ENCODE measurements at regions not wholly inside any gene's neighbourhood (a gene's known extent, or its start where the extent isn't known, plus 50 kb on each side); places are given as distances from the start of the nearest gene placed in this dataset.

DNA sequence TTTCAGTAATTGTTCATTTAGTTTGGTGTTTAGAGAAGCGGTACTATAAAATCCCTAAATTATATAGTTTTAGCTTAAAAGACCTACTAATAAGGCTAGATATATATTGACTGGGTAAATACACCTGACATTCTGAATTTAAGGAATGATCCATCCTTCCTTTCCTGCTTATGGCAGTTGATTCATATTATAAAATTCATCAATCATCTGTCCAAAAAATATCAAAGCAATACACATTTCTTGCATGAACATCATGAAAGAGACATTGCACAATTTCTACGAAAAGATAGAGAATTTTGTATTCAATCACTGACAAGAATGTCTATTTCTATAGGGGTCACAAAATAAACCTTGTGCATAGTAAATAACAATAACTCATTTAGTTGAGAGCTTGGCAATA is 514.9 kb downstream of the SLITRK6 start:
- H3K4me3 ChIP-seq (ENCODE audit: low read depth in 1 of 2, low read length in 2 of 2) = no peak overlapping the region
- H3K9me3 ChIP-seq (ENCODE audit: control insufficient read depth in 1 of 2, low read length in 2 of 2) = peaks cover 0 to 2% of the 10 kb centered on the region in 2 donors
- H3K4me1 ChIP-seq (ENCODE audit: control insufficient read depth in 1 of 2, insufficient read depth in 2 of 2, low read length in 2 of 2) = no peaks in the 10 kb centered on the region
- no peaks in the 10 kb centered on the region for H3K36me3 ChIP-seq (ENCODE audit: control insufficient read depth in 1 of 2, insufficient read depth in 2 of 2, low read length in 2 of 2)
- H3K27me3 ChIP-seq (ENCODE audit: control insufficient read depth in 1 of 2, insufficient read depth in 2 of 2, low read length in 2 of 2) = no peaks in the 10 kb centered on the region
- no peak overlapping the region for H3K9ac ChIP-seq (ENCODE audit: low read depth in 1 of 2, low read length in 2 of 2)
- no peak overlapping the region for H3K27ac ChIP-seq (ENCODE audit: low read depth, low read length)

DNA sequence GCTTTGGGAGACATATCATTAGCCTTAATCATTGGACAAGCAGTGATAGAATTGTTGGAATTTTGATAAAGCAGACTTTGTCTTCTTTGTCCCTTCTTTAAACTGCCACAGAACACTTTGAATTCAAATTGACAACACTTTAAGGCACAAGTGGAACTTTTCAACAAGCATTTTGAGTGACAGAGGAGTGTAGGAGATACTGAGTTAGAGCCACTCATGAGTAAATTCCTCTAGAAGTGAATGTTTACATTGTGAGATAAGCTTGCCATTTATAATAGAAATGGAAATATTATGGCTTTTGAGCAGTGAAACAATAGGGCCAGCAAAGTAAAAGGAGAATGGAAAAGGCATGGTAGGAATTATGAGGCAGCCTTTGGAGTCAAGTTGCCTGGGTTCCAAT is 515.8 kb downstream of the SLITRK6 start:
- Histone ChIP-seq H3K36me3 (ENCODE audit: control insufficient read depth in 1 of 2, insufficient read depth in 2 of 2, low read length in 2 of 2) (no peaks in the 10 kb centered on the region), H3K4me1 (ENCODE audit: control insufficient read depth in 1 of 2, insufficient read depth in 2 of 2, low read length in 2 of 2) (no peaks in the 10 kb centered on the region), H3K27ac (ENCODE audit: low read depth, low read length) (no peak overlapping the region)

DNA sequence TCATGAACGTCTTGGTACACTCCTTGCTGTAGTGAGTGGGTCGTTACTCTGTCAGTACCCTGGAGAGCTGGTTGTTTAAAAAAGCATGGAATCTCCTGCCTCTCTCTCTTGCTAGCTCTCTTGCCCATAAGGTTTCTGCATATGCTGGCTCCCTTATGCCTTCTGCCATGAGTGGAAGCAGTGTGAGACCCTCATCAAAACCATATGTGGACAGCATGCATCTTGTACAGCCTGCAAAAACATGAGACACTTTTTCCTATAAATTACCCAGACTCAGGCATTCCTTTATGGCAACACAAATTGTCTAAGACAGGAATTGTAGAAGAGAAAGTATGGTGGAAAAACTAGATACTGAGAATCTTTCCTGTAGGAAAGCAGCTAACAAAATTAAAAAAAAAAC is 516.3 kb downstream of the SLITRK6 start:
- no peak overlapping the region for H3K4me3 ChIP-seq (ENCODE audit: low read depth in 1 of 2, low read length in 2 of 2)
- no peak overlapping the region for H3K27ac ChIP-seq (ENCODE audit: low read depth, low read length)
- H3K9ac ChIP-seq (ENCODE audit: low read depth in 1 of 2, low read length in 2 of 2) = no peak overlapping the region
- H3K9me3 ChIP-seq (ENCODE audit: control insufficient read depth in 1 of 2, low read length in 2 of 2) = peaks cover 0 to 2% of the 10 kb centered on the region in 2 donors
- no peaks in the 10 kb centered on the region for H3K36me3 ChIP-seq (ENCODE audit: control insufficient read depth in 1 of 2, insufficient read depth in 2 of 2, low read length in 2 of 2)
- no peaks in the 10 kb centered on the region for H3K27me3 ChIP-seq (ENCODE audit: control insufficient read depth in 1 of 2, insufficient read depth in 2 of 2, low read length in 2 of 2)
- H3K4me1 ChIP-seq (ENCODE audit: control insufficient read depth in 1 of 2, insufficient read depth in 2 of 2, low read length in 2 of 2) = no peaks in the 10 kb centered on the region

More for the DNA sequence above, 515.8 kb downstream of the SLITRK6 start:
- Histone ChIP-seq H3K4me3 (ENCODE audit: low read depth in 1 of 2, low read length in 2 of 2) (no peak overlapping the region), H3K27me3 (ENCODE audit: control insufficient read depth in 1 of 2, insufficient read depth in 2 of 2, low read length in 2 of 2) (no peaks in the 10 kb centered on the region), H3K9me3 (ENCODE audit: control insufficient read depth in 1 of 2, low read length in 2 of 2) (peaks cover 0 to 2% of the 10 kb centered on the region in 2 donors), H3K9ac (ENCODE audit: low read depth in 1 of 2, low read length in 2 of 2) (no peak overlapping the region)

DNA sequence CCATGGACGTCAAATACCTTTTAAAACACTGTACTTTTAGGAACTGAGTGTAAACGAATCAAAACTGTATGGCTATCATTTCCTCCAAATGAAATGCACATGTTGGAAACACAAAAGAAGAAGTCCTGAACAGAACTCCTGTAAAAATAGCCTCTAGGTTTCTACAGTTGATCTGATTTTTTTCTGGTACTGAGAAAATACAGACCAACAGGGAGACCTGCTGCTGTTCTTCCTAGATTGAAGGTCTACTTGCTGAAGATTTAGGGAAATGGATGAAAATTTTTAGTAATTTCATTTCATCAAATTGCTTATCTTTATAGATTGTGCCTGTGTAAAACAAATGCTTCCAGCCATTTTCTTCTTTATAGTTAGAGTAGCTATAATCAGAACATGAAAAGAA is 520.4 kb downstream of the SLITRK6 start:
- Histone ChIP-seq H3K9ac (ENCODE audit: low read depth in 1 of 2, low read length in 2 of 2) (no peak overlapping the region), H3K27ac (ENCODE audit: low read depth, low read length) (no peak overlapping the region), H3K4me3 (ENCODE audit: low read depth in 1 of 2, low read length in 2 of 2) (no peak overlapping the region), H3K4me1 (ENCODE audit: control insufficient read depth in 1 of 2, insufficient read depth in 2 of 2, low read length in 2 of 2) (no peaks in the 10 kb centered on the region), H3K9me3 (ENCODE audit: control insufficient read depth in 1 of 2, low read length in 2 of 2) (peaks cover 0 to 3% of the 10 kb centered on the region in 2 donors), H3K36me3 (ENCODE audit: control insufficient read depth in 1 of 2, insufficient read depth in 2 of 2, low read length in 2 of 2) (no peaks in the 10 kb centered on the region), H3K27me3 (ENCODE audit: control insufficient read depth in 1 of 2, insufficient read depth in 2 of 2, low read length in 2 of 2) (no peaks in the 10 kb centered on the region)

DNA sequence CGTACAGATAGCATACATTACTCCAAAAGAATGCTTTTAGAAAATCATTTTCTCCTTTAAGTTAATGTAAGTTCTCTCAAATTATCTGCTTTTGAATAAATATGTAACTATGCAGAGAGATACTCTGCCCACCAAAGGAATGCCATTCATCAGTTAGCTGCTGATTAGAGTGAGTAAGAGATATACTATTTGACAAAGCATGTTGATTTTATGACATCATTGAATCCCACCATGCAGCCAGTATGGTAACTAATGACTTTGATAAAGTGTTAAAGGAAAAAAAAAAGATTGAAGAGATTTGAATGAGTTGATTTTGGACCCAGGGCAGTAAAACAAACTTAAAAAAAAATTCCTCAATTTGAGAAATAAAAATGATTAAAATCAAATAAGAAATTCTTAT is 521.5 kb downstream of the SLITRK6 start:
- H3K27me3 ChIP-seq (ENCODE audit: control insufficient read depth in 1 of 2, insufficient read depth in 2 of 2, low read length in 2 of 2) = no peaks in the 10 kb centered on the region
- peaks cover 0 to 3% of the 10 kb centered on the region in 2 donors for H3K9me3 ChIP-seq (ENCODE audit: control insufficient read depth in 1 of 2, low read length in 2 of 2)
- no peaks in the 10 kb centered on the region for H3K36me3 ChIP-seq (ENCODE audit: control insufficient read depth in 1 of 2, insufficient read depth in 2 of 2, low read length in 2 of 2)
- no peak overlapping the region for H3K4me3 ChIP-seq (ENCODE audit: low read depth in 1 of 2, low read length in 2 of 2)
- no peaks in the 10 kb centered on the region for H3K4me1 ChIP-seq (ENCODE audit: control insufficient read depth in 1 of 2, insufficient read depth in 2 of 2, low read length in 2 of 2)
- no peak overlapping the region for H3K9ac ChIP-seq (ENCODE audit: low read depth in 1 of 2, low read length in 2 of 2)
- H3K27ac ChIP-seq (ENCODE audit: low read depth, low read length) = no peak overlapping the region

DNA sequence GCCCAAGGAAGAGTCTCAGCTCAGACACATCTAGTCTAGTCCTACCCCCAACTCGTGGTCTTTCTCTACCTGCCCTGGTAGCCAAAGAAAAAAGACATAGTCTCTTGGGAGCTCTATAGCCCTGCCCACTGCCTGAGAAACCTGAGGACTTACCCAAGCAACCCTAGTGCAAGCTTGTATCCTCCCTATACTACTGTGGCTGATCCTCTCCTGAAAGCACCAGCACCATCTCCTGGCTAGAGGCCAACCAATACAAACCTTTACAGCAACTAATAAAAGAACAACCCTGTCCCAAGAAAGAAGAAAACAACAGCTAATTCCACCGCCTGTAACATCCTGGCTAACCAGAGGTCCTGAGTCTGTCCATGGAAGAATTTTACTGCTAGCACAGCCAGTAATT is 532.4 kb downstream of the SLITRK6 start:
- Histone ChIP-seq H3K4me1 (ENCODE audit: control insufficient read depth in 1 of 2, insufficient read depth in 2 of 2, low read length in 2 of 2) (no peaks in the 10 kb centered on the region), H3K9ac (ENCODE audit: low read depth in 1 of 2, low read length in 2 of 2) (no peak overlapping the region), H3K27me3 (ENCODE audit: control insufficient read depth in 1 of 2, insufficient read depth in 2 of 2, low read length in 2 of 2) (no peaks in the 10 kb centered on the region), H3K27ac (ENCODE audit: low read depth, low read length) (no peak overlapping the region), H3K36me3 (ENCODE audit: control insufficient read depth in 1 of 2, insufficient read depth in 2 of 2, low read length in 2 of 2) (no peaks in the 10 kb centered on the region), H3K4me3 (ENCODE audit: low read depth in 1 of 2, low read length in 2 of 2) (no peak overlapping the region), H3K9me3 (ENCODE audit: control insufficient read depth in 1 of 2, low read length in 2 of 2) (no peaks in the 10 kb centered on the region)

DNA sequence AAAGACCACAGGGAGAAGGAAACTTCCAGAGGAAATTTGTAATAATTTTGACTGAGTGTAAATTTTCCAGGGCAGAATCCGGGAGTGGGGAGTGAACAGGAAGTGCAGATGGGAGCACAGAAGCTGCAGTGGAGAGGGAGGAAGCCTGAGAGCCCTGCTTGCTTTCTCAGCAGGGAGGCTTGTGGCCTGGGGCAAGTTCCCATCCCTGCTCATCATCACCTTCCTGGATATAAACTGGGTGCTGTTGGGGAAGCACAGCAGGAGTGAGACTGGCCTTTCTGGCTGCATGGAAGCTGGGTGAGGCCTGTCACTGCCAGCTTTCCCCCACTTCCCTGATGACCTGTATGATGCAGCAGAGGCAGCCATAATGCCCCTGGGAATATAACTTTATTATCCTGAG is 532.9 kb downstream of the SLITRK6 start:
- Histone ChIP-seq H3K36me3 (ENCODE audit: control insufficient read depth in 1 of 2, insufficient read depth in 2 of 2, low read length in 2 of 2) (no peaks in the 10 kb centered on the region), H3K9me3 (ENCODE audit: control insufficient read depth in 1 of 2, low read length in 2 of 2) (no peaks in the 10 kb centered on the region), H3K4me3 (ENCODE audit: low read depth in 1 of 2, low read length in 2 of 2) (no peak overlapping the region), H3K9ac (ENCODE audit: low read depth in 1 of 2, low read length in 2 of 2) (no peak overlapping the region), H3K27me3 (ENCODE audit: control insufficient read depth in 1 of 2, insufficient read depth in 2 of 2, low read length in 2 of 2) (no peaks in the 10 kb centered on the region), H3K27ac (ENCODE audit: low read depth, low read length) (no peak overlapping the region), H3K4me1 (ENCODE audit: control insufficient read depth in 1 of 2, insufficient read depth in 2 of 2, low read length in 2 of 2) (no peaks in the 10 kb centered on the region)

DNA sequence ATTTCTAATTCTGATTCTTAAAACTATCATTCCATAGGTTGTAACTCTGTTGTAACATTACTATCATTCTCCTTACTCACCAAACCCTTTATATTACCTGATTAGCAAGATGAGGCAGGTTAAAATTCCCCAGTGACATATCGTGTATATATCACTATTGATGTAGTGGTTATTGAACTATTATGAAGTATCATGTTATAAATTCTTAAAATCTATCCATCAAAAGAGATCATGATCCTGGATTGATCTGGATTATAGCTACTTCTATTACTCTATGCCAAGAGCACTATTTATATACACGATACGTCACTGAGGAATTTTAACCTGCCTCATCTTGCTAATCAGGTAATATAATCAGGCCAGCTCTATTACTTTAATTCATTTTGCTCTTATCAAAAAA is 533.9 kb downstream of the SLITRK6 start:
- H3K36me3 ChIP-seq (ENCODE audit: control insufficient read depth in 1 of 2, insufficient read depth in 2 of 2, low read length in 2 of 2) = no peaks in the 10 kb centered on the region
- H3K27ac ChIP-seq (ENCODE audit: low read depth, low read length) = no peak overlapping the region
- no peaks in the 10 kb centered on the region for H3K27me3 ChIP-seq (ENCODE audit: control insufficient read depth in 1 of 2, insufficient read depth in 2 of 2, low read length in 2 of 2)
- no peak overlapping the region for H3K4me3 ChIP-seq (ENCODE audit: low read depth in 1 of 2, low read length in 2 of 2)
- H3K4me1 ChIP-seq (ENCODE audit: control insufficient read depth in 1 of 2, insufficient read depth in 2 of 2, low read length in 2 of 2) = no peaks in the 10 kb centered on the region
- no peak overlapping the region for H3K9ac ChIP-seq (ENCODE audit: low read depth in 1 of 2, low read length in 2 of 2)
- no peaks in the 10 kb centered on the region for H3K9me3 ChIP-seq (ENCODE audit: control insufficient read depth in 1 of 2, low read length in 2 of 2)

DNA sequence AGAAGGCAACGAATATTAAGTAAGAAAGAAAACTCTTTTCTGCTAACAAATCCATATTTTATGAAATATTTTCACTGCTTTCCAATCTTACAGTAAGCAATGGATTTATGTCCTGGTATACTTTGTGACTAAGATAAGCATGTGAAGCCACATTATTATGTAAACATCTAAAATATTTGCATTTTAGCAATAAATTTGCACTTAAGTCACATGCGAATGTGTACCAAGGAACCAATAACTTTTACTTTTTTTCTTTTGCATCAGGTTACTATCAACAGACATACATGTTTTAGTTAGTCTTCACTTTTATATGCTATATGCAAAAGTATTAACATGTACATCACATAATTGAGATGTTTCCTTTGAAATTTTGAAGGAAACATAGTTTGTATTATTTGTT is 536.7 kb downstream of the SLITRK6 start:
- H3K36me3 ChIP-seq (ENCODE audit: control insufficient read depth in 1 of 2, insufficient read depth in 2 of 2, low read length in 2 of 2) = no peaks in the 10 kb centered on the region
- H3K27ac ChIP-seq (ENCODE audit: low read depth, low read length) = no peak overlapping the region
- no peaks in the 10 kb centered on the region for H3K9me3 ChIP-seq (ENCODE audit: control insufficient read depth in 1 of 2, low read length in 2 of 2)
- H3K4me1 ChIP-seq (ENCODE audit: control insufficient read depth in 1 of 2, insufficient read depth in 2 of 2, low read length in 2 of 2) = no peaks in the 10 kb centered on the region
- H3K9ac ChIP-seq (ENCODE audit: low read depth in 1 of 2, low read length in 2 of 2) = no peak overlapping the region
- no peaks in the 10 kb centered on the region for H3K27me3 ChIP-seq (ENCODE audit: control insufficient read depth in 1 of 2, insufficient read depth in 2 of 2, low read length in 2 of 2)
- no peak overlapping the region for H3K4me3 ChIP-seq (ENCODE audit: low read depth in 1 of 2, low read length in 2 of 2)

DNA sequence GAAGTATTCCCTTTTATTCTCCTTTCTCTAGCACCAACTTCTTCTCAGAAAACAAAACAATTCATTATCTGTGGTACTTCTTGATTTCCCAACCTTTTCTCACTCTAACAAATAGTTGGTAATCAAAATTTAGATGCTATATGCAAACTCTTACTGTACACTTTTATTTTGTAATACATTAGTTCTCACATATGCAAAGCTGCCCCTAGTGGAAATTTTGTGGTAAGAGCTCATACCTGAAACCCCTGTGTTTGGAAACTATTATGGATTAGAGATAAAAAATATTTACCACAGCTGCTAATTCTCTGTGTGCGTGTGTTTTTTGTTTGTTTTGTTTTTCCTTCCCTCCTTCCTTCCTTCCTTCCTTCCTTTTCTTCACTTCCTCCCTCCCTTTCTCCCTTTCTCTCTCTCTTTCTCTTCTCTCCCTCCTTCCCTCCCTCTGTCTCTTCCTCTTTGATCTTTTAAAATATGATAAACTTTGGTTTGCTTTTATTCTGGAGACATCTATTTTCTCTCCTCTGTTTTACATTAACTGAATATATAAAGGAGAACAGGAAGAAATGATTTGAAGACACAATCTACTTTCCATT is 537.4 kb downstream of the SLITRK6 start:
- no peak overlapping the region for H3K27ac ChIP-seq (ENCODE audit: low read depth, low read length)
- H3K9me3 ChIP-seq (ENCODE audit: control insufficient read depth in 1 of 2, low read length in 2 of 2) = no peaks in the 10 kb centered on the region
- H3K4me3 ChIP-seq (ENCODE audit: low read depth in 1 of 2, low read length in 2 of 2) = no peak overlapping the region
- H3K4me1 ChIP-seq (ENCODE audit: control insufficient read depth in 1 of 2, insufficient read depth in 2 of 2, low read length in 2 of 2) = no peaks in the 10 kb centered on the region
- H3K9ac ChIP-seq (ENCODE audit: low read depth in 1 of 2, low read length in 2 of 2) = no peak overlapping the region
- no peaks in the 10 kb centered on the region for H3K36me3 ChIP-seq (ENCODE audit: control insufficient read depth in 1 of 2, insufficient read depth in 2 of 2, low read length in 2 of 2)
- H3K27me3 ChIP-seq (ENCODE audit: control insufficient read depth in 1 of 2, insufficient read depth in 2 of 2, low read length in 2 of 2) = no peaks in the 10 kb centered on the region

DNA sequence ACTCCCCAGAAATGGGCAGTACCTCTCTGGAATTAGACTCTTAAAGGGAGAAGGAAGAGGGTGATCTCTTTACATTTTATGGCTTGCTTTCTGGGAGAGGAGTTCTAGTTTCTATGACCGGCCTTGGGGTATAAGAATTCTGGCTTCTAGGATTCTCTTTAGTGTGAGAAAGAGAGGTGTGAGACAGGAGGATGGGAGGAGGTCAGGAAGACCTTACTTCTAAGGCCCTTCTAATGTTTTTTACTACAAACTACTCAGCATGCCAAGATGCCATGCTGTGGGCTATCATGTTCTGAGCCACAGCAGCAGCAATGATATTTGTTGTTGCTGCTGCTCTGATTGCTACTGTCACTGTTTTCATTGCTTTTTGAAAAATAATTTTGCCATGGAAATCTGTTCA is 538.3 kb downstream of the SLITRK6 start:
- H3K9me3 ChIP-seq (ENCODE audit: control insufficient read depth in 1 of 2, low read length in 2 of 2) = no peaks in the 10 kb centered on the region
- no peak overlapping the region for H3K9ac ChIP-seq (ENCODE audit: low read depth in 1 of 2, low read length in 2 of 2)
- no peak overlapping the region for H3K27ac ChIP-seq (ENCODE audit: low read depth, low read length)
- no peaks in the 10 kb centered on the region for H3K27me3 ChIP-seq (ENCODE audit: control insufficient read depth in 1 of 2, insufficient read depth in 2 of 2, low read length in 2 of 2)
- H3K4me3 ChIP-seq (ENCODE audit: low read depth in 1 of 2, low read length in 2 of 2) = no peak overlapping the region
- H3K4me1 ChIP-seq (ENCODE audit: control insufficient read depth in 1 of 2, insufficient read depth in 2 of 2, low read length in 2 of 2) = no peaks in the 10 kb centered on the region
- H3K36me3 ChIP-seq (ENCODE audit: control insufficient read depth in 1 of 2, insufficient read depth in 2 of 2, low read length in 2 of 2) = no peaks in the 10 kb centered on the region

All from duodenal mucosa (tissue), 2 donors.